ENCODE measurements at regions not wholly inside any gene's neighbourhood (a gene's known extent, or its start where the extent isn't known, plus 50 kb on each side); places are given as distances from the start of the nearest gene placed in this dataset.

DNA sequence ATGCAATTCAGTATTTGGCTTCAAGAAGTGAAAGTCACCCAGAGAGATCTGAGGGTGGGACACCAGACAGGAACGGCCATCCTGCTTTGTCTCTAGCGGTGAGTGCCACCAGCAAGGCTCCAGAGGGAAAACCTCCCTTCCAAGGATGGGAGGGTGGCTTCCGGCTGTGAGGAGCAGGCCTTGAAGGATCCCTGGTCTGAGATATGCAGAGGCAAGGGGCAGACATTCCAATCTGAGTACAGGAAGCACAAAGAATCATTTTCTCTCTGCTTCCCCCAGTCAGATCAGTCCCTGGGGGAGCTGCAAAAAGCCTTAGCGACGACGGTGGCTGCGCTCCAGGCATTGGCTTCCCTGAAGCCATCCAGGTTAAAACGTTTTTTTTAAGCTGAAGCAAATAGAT, 167.4 kb downstream of the TEX36 start:
- no peaks in the 10 kb centered on the region for H3K9me3 ChIP-seq (replicated peaks in 1 of 3)
- intact Hi-C loops (cut with DNase I): no loop called here
- DNase-seq: peak in 1 of 7 donors; percentile 16
- peaks cover 0 to 6% of the 10 kb centered on the region in 2 donors for H3K4me1 ChIP-seq (replicated peaks in 1 of 2)
- WGBS, 4 donors: 65 to 73% (median 66%) methylated on average over 8 of the region's 8 CpGs
- TF ChIP-seq, protein P1, sequence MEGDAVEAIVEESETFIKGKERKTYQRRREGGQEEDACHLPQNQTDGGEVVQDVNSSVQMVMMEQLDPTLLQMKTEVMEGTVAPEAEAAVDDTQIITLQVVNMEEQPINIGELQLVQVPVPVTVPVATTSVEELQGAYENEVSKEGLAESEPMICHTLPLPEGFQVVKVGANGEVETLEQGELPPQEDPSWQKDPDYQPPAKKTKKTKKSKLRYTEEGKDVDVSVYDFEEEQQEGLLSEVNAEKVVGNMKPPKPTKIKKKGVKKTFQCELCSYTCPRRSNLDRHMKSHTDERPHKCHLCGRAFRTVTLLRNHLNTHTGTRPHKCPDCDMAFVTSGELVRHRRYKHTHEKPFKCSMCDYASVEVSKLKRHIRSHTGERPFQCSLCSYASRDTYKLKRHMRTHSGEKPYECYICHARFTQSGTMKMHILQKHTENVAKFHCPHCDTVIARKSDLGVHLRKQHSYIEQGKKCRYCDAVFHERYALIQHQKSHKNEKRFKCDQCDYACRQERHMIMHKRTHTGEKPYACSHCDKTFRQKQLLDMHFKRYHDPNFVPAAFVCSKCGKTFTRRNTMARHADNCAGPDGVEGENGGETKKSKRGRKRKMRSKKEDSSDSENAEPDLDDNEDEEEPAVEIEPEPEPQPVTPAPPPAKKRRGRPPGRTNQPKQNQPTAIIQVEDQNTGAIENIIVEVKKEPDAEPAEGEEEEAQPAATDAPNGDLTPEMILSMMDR (IDR thresholded peaks at IDR 0.05): no peak
- TF ChIP-seq POLR2A (IDR thresholded peaks at IDR 0.05): no peak
- H3K4me3 ChIP-seq: no peak overlapping the region
- peak overlapping the region in 1 of 5 donors; percentile 6 for H3K27ac ChIP-seq
- no peaks in the 10 kb centered on the region for H3K27me3 ChIP-seq
- no peaks in the 10 kb centered on the region for H3K36me3 ChIP-seq (replicated peaks in 1 of 2)

DNA sequence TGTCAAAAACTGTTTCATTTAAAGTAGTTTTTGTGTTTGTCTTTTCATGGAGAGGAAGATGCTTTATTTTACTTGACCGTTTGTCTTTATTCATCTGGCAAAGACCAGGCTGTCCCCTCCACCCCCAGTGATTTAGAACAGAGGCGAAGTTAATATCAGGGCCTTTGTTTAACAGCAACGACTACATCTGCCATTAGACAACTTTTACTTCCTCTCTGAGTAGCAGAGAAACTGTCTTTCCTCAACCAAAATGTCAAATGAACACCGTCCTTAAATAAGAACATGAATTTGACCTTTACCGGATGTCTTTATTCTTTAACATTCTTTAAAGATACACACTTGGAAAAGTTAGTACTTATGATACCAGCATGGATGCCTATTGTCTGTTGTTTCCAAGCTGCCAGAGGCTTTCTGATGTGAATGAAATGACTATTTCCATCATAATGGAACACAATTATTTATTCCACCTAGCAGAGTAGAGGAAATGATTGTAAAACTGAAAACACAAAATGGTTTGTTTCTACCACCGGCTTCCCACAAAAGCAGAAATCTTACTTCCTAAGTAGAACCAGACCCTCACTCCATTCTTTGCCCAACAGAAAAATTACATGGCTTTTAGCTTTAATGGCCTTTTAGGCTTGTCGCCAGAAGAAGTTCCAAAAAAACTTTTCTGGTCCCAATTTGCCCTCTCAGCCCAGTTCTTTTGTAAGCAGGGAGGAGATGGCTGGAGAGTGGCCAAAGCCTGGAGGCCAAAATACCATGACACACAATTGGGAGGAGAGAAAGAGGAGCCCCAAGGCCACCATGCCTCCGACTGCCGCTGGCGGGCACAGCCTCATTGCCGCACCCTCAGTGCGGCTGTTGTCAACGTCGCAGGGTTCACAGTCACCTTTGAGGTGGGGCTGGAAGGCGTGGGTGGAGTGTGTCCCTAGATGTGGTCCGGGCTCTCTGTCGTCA, 168.5 kb downstream of the TEX36 start:
- TF ChIP-seq, protein P1 (IDR thresholded peaks at IDR 0.05): no peak
- TF ChIP-seq POLR2A (IDR thresholded peaks at IDR 0.05): no peak
- H3K9me3 ChIP-seq (replicated peaks in 1 of 3): no peaks in the 10 kb centered on the region
- H3K27me3 ChIP-seq: no peaks in the 10 kb centered on the region
- H3K36me3 ChIP-seq (replicated peaks in 1 of 2): no peaks in the 10 kb centered on the region
- H3K4me1 ChIP-seq (replicated peaks in 1 of 2): peaks cover 0 to 6% of the 10 kb centered on the region in 2 donors
- WGBS, 4 donors: 47 to 55% (median 53%) methylated on average over 17 of the region's 17 CpGs
- no peak overlapping the region for H3K4me3 ChIP-seq
- H3K27ac ChIP-seq: no peak overlapping the region
- DNase-seq: peak; percentile 45 to 82 (median 75)
- intact Hi-C loops (cut with DNase I): no loop called here

DNA sequence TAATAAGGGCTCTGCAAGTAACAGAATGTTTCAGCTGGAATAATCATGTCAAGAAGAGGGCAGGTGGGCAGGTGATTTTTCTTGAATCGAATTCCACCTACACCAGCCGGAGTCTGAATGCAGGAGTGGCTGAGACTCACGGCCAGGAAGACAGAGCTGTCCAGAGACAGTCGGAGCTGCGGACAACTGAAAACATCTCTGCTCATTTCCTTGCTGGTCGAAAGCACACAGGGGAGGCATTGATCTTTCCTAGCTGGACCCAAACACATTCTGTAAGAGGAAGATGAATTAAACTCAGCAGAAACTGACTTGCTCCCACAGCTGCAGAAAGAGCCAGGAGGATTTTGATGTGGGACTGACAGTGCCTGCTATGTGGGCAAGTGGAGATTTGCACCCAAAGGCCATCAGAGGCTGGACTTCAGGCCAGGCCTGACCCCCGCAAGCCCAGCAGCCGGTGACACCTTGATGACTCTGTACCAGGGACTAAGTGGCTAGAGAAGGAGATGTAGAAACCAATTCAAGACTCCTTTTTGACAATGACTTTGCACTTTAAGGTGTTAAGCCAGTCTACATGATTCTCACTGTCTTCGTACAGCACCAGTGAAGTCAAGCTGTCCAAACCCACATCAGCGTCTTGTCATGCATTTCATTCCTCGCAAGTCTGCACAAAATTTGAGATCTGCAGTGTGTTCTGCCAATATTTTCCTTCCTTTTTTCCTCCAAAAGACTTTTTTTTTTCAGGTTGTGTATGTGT, 169.4 kb downstream of the TEX36 start:
- Histone ChIP-seq H3K4me1 (replicated peaks in 1 of 2) (peaks cover 0 to 6% of the 10 kb centered on the region in 2 donors), H3K9me3 (replicated peaks in 1 of 3) (no peaks in the 10 kb centered on the region), H3K27ac (no peak overlapping the region), H3K36me3 (replicated peaks in 1 of 2) (no peaks in the 10 kb centered on the region), H3K27me3 (no peaks in the 10 kb centered on the region), H3K4me3 (no peak overlapping the region)
- TF ChIP-seq POLR2A (IDR thresholded peaks at IDR 0.05): no peak
- TF ChIP-seq, protein P1 (IDR thresholded peaks at IDR 0.05): no peak
- WGBS, 4 donors: 73 to 79% (median 78%) methylated on average over 11 of the region's 11 CpGs
- DNase-seq: no peak
- intact Hi-C loops (cut with DNase I): no loop called here

DNA sequence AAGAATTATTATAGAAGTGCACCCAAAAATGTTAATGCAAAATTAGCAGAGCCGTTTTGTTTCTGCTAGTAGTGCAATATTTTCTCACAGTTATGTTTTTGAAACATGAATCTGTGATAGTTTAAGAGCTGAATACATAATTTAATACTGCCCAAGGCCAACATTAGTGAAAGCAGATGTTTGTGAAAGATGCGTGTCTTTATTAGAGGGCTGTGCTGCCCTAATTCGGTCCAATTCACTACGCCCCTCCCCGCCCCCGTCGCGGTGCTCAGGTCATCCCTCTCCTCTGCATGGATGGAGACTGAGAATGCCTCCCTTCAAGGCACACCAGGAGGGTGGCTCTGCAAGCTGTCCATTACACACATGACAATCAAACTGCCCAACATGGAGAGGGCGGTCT, 172.0 kb downstream of the TEX36 start:
- intact Hi-C loops (cut with DNase I): no loop called here
- no peak for DNase-seq
- no peaks in the 10 kb centered on the region for H3K9me3 ChIP-seq (replicated peaks in 1 of 3)
- no peaks in the 10 kb centered on the region for H3K36me3 ChIP-seq (replicated peaks in 1 of 2)
- H3K27ac ChIP-seq: no peak overlapping the region
- no peak overlapping the region for H3K4me3 ChIP-seq
- H3K4me1 ChIP-seq (replicated peaks in 1 of 2): peaks cover 0 to 6% of the 10 kb centered on the region in 2 donors
- WGBS, 4 donors: 57 to 78% (median 75%) methylated on average over 9 of the region's 9 CpGs
- TF ChIP-seq, protein P1 (IDR thresholded peaks at IDR 0.05): no peak
- no peak for TF ChIP-seq POLR2A (IDR thresholded peaks at IDR 0.05)
- H3K27me3 ChIP-seq: no peaks in the 10 kb centered on the region

Data from adrenal gland (tissue), 9 donors.